ENCODE measurements at regions not wholly inside any gene's neighbourhood (a gene's known extent, or its start where the extent isn't known, plus 50 kb on each side); places are given as distances from the start of the nearest gene placed in this dataset.

DNA sequence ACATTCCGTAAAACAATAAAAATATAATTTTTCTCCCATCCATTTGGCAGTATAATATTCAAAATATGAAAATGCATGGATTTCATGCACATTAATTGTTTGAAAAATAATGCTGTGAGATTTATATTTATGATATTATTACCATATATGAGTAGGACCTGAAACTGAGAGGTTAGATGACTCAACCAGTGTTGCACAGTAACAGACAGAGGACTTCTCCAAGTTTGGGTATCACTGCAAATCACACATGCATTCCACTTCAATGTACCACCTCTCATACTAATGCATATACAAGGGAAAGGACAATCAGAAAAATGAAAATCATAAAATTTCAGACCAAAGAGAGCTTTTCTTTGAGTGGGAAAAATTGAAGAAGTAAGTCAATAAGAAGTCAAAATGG is 269.5 kb downstream of the SOCS6 start:
- Histone ChIP-seq H3K27me3 (no peaks in the 10 kb centered on the region), H2AFZ (no peak overlapping the region), H3K36me3 (replicated peaks; ENCODE audit: insufficient read depth, low read depth) (no peaks in the 10 kb centered on the region), H3K4me3 (no peak overlapping the region), H3K9me2 (replicated peaks; ENCODE audit: insufficient read depth) (no peaks in the 10 kb centered on the region), H3K4me1 (ENCODE audit: insufficient read depth) (no peaks in the 10 kb centered on the region), H3K27ac (no peak overlapping the region), H3K79me2 (no peaks in the 10 kb centered on the region), H3K4me2 (no peak overlapping the region), H4K20me1 (ENCODE audit: insufficient read depth, poor library complexity, severe bottlenecking) (no peaks in the 10 kb centered on the region), H3K9me3 (ENCODE audit: low read depth) (no peaks in the 10 kb centered on the region)
- DNase-seq (ENCODE audit: low spot score): no peak
- WGBS (ENCODE audit: low lambda C conversion rate, missing lambda C conversion rate): 68% methylated on average over 1 of the region's 1 CpG
- TF ChIP-seq CTCF (IDR thresholded peaks at IDR 0.05; ENCODE audit: poor library complexity): no peak
- no peak for TF ChIP-seq EZH2 (IDR thresholded peaks at IDR 0.05; ENCODE audit: borderline replicate concordance)
- no peak for TF ChIP-seq EZH2phosphoT487 (IDR thresholded peaks at IDR 0.05; ENCODE audit: low read depth, severe bottlenecking, unreplicated experiment)

DNA sequence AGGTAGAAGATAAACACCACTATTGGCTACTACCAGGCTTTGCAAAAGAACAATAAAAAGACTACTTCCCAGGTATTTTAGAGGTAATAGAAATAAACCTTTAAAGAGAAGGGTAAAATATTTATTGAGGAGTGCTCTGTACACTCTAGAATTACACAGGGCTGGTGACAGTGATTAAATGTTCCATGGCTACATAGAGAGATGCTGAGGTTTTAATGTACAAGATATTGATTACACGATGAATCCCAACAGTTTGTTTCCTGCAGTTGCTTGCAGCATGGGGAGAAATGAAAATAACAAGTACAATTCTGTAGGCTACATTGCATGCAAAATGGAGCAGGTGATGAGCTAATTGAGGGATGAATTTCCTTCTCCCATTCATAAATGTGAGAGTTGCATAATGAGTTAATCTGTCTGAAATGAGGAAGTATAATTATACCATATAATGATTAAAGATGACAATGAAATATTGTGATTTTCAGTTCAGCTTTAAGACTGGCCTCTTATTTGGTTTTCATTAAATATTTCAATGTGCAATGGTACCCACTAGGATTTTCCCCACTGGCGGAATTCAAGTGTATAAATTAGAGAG is 266.1 kb downstream of the SOCS6 start:
- no peak overlapping the region for H3K4me3 ChIP-seq
- WGBS (ENCODE audit: low lambda C conversion rate, missing lambda C conversion rate): 80% methylated on average over 2 of the region's 2 CpGs
- TF ChIP-seq CTCF (IDR thresholded peaks at IDR 0.05; ENCODE audit: poor library complexity) (no peak), EZH2phosphoT487 (IDR thresholded peaks at IDR 0.05; ENCODE audit: low read depth, severe bottlenecking, unreplicated experiment) (no peak), EZH2 (IDR thresholded peaks at IDR 0.05; ENCODE audit: borderline replicate concordance) (no peak)

DNA sequence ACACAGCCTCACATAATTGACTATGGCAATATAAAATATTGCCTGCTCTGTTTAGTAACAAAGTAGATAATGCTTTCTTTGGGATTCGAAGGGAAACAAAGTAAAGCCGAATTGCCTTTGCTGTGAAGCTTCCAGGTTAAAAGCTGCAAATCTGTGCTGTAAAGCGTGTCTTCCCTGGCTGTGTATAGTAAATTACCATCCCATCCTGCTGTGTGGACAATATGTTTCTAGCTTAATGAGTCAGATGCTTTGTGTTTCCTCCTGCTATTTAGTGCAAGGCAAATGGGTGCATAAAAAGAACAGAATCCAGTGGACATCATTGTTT is 265.1 kb downstream of the SOCS6 start:
- Histone ChIP-seq H3K9me2 (replicated peaks; ENCODE audit: insufficient read depth) (no peaks in the 10 kb centered on the region), H3K27me3 (no peaks in the 10 kb centered on the region), H3K27ac (no peak overlapping the region), H3K4me3 (no peak overlapping the region), H3K4me2 (no peak overlapping the region), H3K4me1 (ENCODE audit: insufficient read depth) (no peaks in the 10 kb centered on the region), H3K36me3 (replicated peaks; ENCODE audit: insufficient read depth, low read depth) (no peaks in the 10 kb centered on the region), H2AFZ (no peak overlapping the region), H4K20me1 (ENCODE audit: insufficient read depth, poor library complexity, severe bottlenecking) (no peaks in the 10 kb centered on the region), H3K79me2 (no peaks in the 10 kb centered on the region), H3K9me3 (ENCODE audit: low read depth) (no peaks in the 10 kb centered on the region)
- WGBS (ENCODE audit: low lambda C conversion rate, missing lambda C conversion rate): 72% methylated on average over 3 of the region's 3 CpGs
- no peak for DNase-seq (ENCODE audit: low spot score)
- TF ChIP-seq EZH2phosphoT487 (IDR thresholded peaks at IDR 0.05; ENCODE audit: low read depth, severe bottlenecking, unreplicated experiment): no peak
- no peak for TF ChIP-seq CTCF (IDR thresholded peaks at IDR 0.05; ENCODE audit: poor library complexity)
- no peak for TF ChIP-seq EZH2 (IDR thresholded peaks at IDR 0.05; ENCODE audit: borderline replicate concordance)

More for the DNA sequence above, 266.1 kb downstream of the SOCS6 start:
- no peak for DNase-seq (ENCODE audit: low spot score)
- H3K4me2 ChIP-seq: no peak overlapping the region
- H3K27me3 ChIP-seq: no peaks in the 10 kb centered on the region
- H2AFZ ChIP-seq: no peak overlapping the region
- H3K36me3 ChIP-seq (replicated peaks; ENCODE audit: insufficient read depth, low read depth): no peaks in the 10 kb centered on the region
- H3K79me2 ChIP-seq: no peaks in the 10 kb centered on the region
- H3K9me2 ChIP-seq (replicated peaks; ENCODE audit: insufficient read depth): no peaks in the 10 kb centered on the region
- H3K4me1 ChIP-seq (ENCODE audit: insufficient read depth): no peaks in the 10 kb centered on the region
- H4K20me1 ChIP-seq (ENCODE audit: insufficient read depth, poor library complexity, severe bottlenecking): no peaks in the 10 kb centered on the region
- no peak overlapping the region for H3K27ac ChIP-seq
- no peaks in the 10 kb centered on the region for H3K9me3 ChIP-seq (ENCODE audit: low read depth)
